ENCODE measurements at regions not wholly inside any gene's neighbourhood (a gene's known extent, or its start where the extent isn't known, plus 50 kb on each side); places are given as distances from the start of the nearest gene placed in this dataset.

DNA sequence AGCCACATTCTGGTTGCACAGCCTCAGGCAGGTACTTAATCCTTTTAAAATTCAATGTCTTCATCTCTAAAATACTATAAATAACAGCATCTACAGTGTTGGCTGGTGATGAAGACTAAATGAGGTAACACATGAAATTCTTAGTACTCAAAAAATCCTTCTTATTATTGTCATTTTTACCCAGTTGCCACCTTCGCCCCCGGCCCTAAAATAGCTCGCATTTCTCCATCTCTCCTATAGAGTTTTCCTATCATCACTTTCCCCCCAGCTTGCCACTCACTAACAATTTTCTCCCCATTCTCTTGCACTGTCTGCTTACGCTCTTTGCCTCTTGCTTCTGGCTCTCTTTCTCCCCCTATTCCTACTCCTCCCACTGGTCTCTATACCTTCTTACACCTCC is 59.9 kb upstream of the MARCHF10 start:
- DNase-seq: no peak
- no peaks in the 10 kb centered on the region for H3K9me2 ChIP-seq (replicated peaks; ENCODE audit: insufficient read depth, low read length)
- no peak overlapping the region for H2AFZ ChIP-seq (ENCODE audit: low read length)
- H3K9ac ChIP-seq (ENCODE audit: low read length): no peak overlapping the region
- no peak overlapping the region for H3K4me3 ChIP-seq (ENCODE audit: low read length)
- H3K4me2 ChIP-seq (ENCODE audit: low read depth, low read length): no peak overlapping the region
- no peak overlapping the region for H3K27ac ChIP-seq (ENCODE audit: low read length)
- no peaks in the 10 kb centered on the region for H3K36me3 ChIP-seq (replicated peaks; ENCODE audit: insufficient read depth, low read length)
- no peaks in the 10 kb centered on the region for H3K4me1 ChIP-seq (ENCODE audit: low read length)
- TF ChIP-seq EZH2 (optimal IDR thresholded peaks at IDR 0.05; ENCODE audit: low read depth, low read length) (no peak), EZH2phosphoT487 (IDR thresholded peaks at IDR 0.05; ENCODE audit: low read length) (no peak)
- TF ChIP-seq, protein P1, sequence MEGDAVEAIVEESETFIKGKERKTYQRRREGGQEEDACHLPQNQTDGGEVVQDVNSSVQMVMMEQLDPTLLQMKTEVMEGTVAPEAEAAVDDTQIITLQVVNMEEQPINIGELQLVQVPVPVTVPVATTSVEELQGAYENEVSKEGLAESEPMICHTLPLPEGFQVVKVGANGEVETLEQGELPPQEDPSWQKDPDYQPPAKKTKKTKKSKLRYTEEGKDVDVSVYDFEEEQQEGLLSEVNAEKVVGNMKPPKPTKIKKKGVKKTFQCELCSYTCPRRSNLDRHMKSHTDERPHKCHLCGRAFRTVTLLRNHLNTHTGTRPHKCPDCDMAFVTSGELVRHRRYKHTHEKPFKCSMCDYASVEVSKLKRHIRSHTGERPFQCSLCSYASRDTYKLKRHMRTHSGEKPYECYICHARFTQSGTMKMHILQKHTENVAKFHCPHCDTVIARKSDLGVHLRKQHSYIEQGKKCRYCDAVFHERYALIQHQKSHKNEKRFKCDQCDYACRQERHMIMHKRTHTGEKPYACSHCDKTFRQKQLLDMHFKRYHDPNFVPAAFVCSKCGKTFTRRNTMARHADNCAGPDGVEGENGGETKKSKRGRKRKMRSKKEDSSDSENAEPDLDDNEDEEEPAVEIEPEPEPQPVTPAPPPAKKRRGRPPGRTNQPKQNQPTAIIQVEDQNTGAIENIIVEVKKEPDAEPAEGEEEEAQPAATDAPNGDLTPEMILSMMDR (IDR thresholded peaks at IDR 0.05; ENCODE audit: low read length): no peak
- H4K20me1 ChIP-seq (ENCODE audit: insufficient read depth, low read length): no peaks in the 10 kb centered on the region
- no peaks in the 10 kb centered on the region for H3K9me3 ChIP-seq (replicated peaks; ENCODE audit: insufficient read depth, low read length)
- no peaks in the 10 kb centered on the region for H3K27me3 ChIP-seq (replicated peaks; ENCODE audit: insufficient read depth, low read length)
- no peaks in the 10 kb centered on the region for H3F3A ChIP-seq (ENCODE audit: insufficient read depth, low read length)
- H3K79me2 ChIP-seq (ENCODE audit: low read length): no peaks in the 10 kb centered on the region

DNA sequence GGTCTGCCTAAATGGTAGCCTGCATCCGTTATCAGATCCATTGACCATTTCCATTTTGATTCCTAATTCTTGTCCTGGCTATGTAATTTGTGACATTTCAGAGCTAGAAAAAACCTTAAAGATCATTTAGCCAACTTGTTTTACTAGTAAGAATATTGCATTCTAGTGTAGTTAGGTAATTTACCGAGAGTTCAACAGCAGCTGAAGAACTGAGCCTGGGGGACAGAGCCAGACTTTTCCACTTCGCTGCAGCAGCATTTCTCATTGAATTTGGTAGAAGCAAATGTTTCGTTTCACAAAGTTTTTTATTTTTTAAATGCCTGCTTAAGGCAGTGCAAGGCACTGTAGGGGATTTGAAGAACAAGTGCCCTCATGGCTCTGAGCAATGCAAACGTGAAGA is 59.2 kb upstream of the MARCHF10 start:
- Histone ChIP-seq H3K4me2 (ENCODE audit: low read depth, low read length) (no peak overlapping the region), H3K9ac (ENCODE audit: low read length) (no peak overlapping the region)

DNA sequence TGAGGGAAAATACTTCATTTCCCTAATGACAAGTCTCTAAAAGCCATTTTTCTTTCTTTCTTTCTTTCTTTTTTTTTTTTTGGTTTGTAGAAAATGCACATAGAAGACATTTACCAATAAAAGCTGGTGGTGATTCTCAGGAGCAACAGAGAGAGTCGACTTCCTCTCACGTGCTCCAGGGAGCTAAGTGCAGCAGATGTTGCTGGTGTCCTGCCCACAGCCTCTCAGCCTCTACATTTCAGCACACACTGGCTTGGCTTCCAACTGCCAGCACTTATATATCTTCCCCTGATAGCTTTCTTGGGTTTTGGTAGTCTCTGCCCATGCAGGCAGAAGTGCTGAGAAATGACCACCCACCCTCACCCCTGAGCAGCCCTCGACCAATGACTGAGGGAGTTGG is 58.4 kb upstream of the MARCHF10 start:
- no peaks in the 10 kb centered on the region for H3F3A ChIP-seq (ENCODE audit: insufficient read depth, low read length)
- no peak overlapping the region for H2AFZ ChIP-seq (ENCODE audit: low read length)
- TF ChIP-seq, protein P1 (IDR thresholded peaks at IDR 0.05; ENCODE audit: low read length): no peak
- no peak for TF ChIP-seq EZH2 (optimal IDR thresholded peaks at IDR 0.05; ENCODE audit: low read depth, low read length)
- no peak for TF ChIP-seq EZH2phosphoT487 (IDR thresholded peaks at IDR 0.05; ENCODE audit: low read length)
- H3K9me3 ChIP-seq (replicated peaks; ENCODE audit: insufficient read depth, low read length): no peaks in the 10 kb centered on the region
- no peak overlapping the region for H3K27ac ChIP-seq (ENCODE audit: low read length)
- no peaks in the 10 kb centered on the region for H3K9me2 ChIP-seq (replicated peaks; ENCODE audit: insufficient read depth, low read length)
- H3K9ac ChIP-seq (ENCODE audit: low read length): no peak overlapping the region
- H3K4me3 ChIP-seq (ENCODE audit: low read length): no peak overlapping the region
- no peaks in the 10 kb centered on the region for H3K27me3 ChIP-seq (replicated peaks; ENCODE audit: insufficient read depth, low read length)
- no peaks in the 10 kb centered on the region for H3K36me3 ChIP-seq (replicated peaks; ENCODE audit: insufficient read depth, low read length)
- DNase-seq: no peak
- no peaks in the 10 kb centered on the region for H3K79me2 ChIP-seq (ENCODE audit: low read length)
- H4K20me1 ChIP-seq (ENCODE audit: insufficient read depth, low read length): no peaks in the 10 kb centered on the region
- H3K4me1 ChIP-seq (ENCODE audit: low read length): no peaks in the 10 kb centered on the region
- no peak overlapping the region for H3K4me2 ChIP-seq (ENCODE audit: low read depth, low read length)

More for the DNA sequence above, 59.2 kb upstream of the MARCHF10 start:
- no peak overlapping the region for H3K4me3 ChIP-seq (ENCODE audit: low read length)
- no peaks in the 10 kb centered on the region for H4K20me1 ChIP-seq (ENCODE audit: insufficient read depth, low read length)
- no peaks in the 10 kb centered on the region for H3K9me3 ChIP-seq (replicated peaks; ENCODE audit: insufficient read depth, low read length)
- H3K27ac ChIP-seq (ENCODE audit: low read length): no peak overlapping the region
- H3K4me1 ChIP-seq (ENCODE audit: low read length): no peaks in the 10 kb centered on the region
- no peaks in the 10 kb centered on the region for H3K27me3 ChIP-seq (replicated peaks; ENCODE audit: insufficient read depth, low read length)
- H3K36me3 ChIP-seq (replicated peaks; ENCODE audit: insufficient read depth, low read length): no peaks in the 10 kb centered on the region
- no peaks in the 10 kb centered on the region for H3K79me2 ChIP-seq (ENCODE audit: low read length)
- no peaks in the 10 kb centered on the region for H3F3A ChIP-seq (ENCODE audit: insufficient read depth, low read length)
- TF ChIP-seq EZH2 (optimal IDR thresholded peaks at IDR 0.05; ENCODE audit: low read depth, low read length): no peak
- TF ChIP-seq, protein P1 (IDR thresholded peaks at IDR 0.05; ENCODE audit: low read length): no peak
- no peak for TF ChIP-seq EZH2phosphoT487 (IDR thresholded peaks at IDR 0.05; ENCODE audit: low read length)
- no peaks in the 10 kb centered on the region for H3K9me2 ChIP-seq (replicated peaks; ENCODE audit: insufficient read depth, low read length)
- H2AFZ ChIP-seq (ENCODE audit: low read length): no peak overlapping the region
- no peak for DNase-seq

All from MM.1S (cell line).